H1 (cell line): ENCODE measurements at regions not wholly inside any gene's neighbourhood (a gene's known extent, or its start where the extent isn't known, plus 50 kb on each side); places are given as distances from the start of the nearest gene placed in this dataset.

Source experiments
- CHD1 ChIP-seq: IDR thresholded peaks from 2 replicates; pipeline ENCODE4 v1.6.1; 2012; ENCODE audit warnings: low read depth, low read length, improper control_type of control experiment
- HDAC2 ChIP-seq, 2 experiments: fragments of 300-600 bp in 1 of 2; sonication (generic) in 1 of 2; IDR thresholded peaks; 2 replicates each; pipeline ENCODE4 v1.6.1; 2011 to 2012; ENCODE audit warnings: low read depth in 2 of 2, low read length in 2 of 2, mild to moderate bottlenecking in 2 of 2, moderate library complexity in 2 of 2, borderline replicate concordance in 1 of 2, inconsistent platforms in 1 of 2
- TCF12 ChIP-seq: IDR thresholded peaks from 2 replicates; pipeline ENCODE4 v1.6.1; 2011; ENCODE audit warnings: low read depth, mild to moderate bottlenecking, low read length

- TF ChIP-seq HDAC2 (IDR thresholded peaks at IDR 0.05; ENCODE audit: borderline replicate concordance in 1 of 2, low read depth in 2 of 2, low read length in 2 of 2): no peak
- TF ChIP-seq CHD1: no peak
- no peak for TF ChIP-seq TCF12
Measured at GRCh38 chr3:110868106-110868505, 203.5 kb upstream of the NECTIN3 start (continued).
